ENCODE measurements at regions not wholly inside any gene's neighbourhood (a gene's known extent, or its start where the extent isn't known, plus 50 kb on each side); places are given as distances from the start of the nearest gene placed in this dataset.
"Not testable (repeated sequence)": the region's sequence is repeated elsewhere in the genome, so short reads cannot be mapped to it uniquely, and the experiment has no call there.

GRCh38 chr18:35857581-35857980 is 114.9 kb upstream of the RMP24 start:
- not testable (repeated sequence) for DNase-seq (ENCODE audit: extremely low read depth in 1 of 11, low read depth in 9 of 11, low spot score in 4 of 11)

- no peak for DNase-seq (ENCODE audit: extremely low read depth in 1 of 11, low read depth in 9 of 11, low spot score in 4 of 11)
Measured at GRCh38 chr18:35861367-35862118, 110.9 kb upstream of the RMP24 start.

- DNase-seq (ENCODE audit: extremely low read depth in 1 of 11, low read depth in 9 of 11, low spot score in 4 of 11) = no peak
Measured at GRCh38 chr18:35862119-35862640, 110.3 kb upstream of the RMP24 start.

- DNase-seq (ENCODE audit: extremely low read depth in 1 of 11, low read depth in 9 of 11, low spot score in 4 of 11) = no peak
Measured at GRCh38 chr18:35864916-35865315, 107.6 kb upstream of the RMP24 start.

GRCh38 chr18:35868915-35869314 is 103.6 kb upstream of the RMP24 start:
- DNase-seq (ENCODE audit: extremely low read depth in 1 of 11, low read depth in 9 of 11, low spot score in 4 of 11) = no peak

GRCh38 chr18:35871337-35871736 is 101.1 kb upstream of the RMP24 start:
- DNase-seq (ENCODE audit: extremely low read depth in 1 of 11, low read depth in 9 of 11, low spot score in 4 of 11) = no peak

GRCh38 chr18:35875566-35875965 is 96.9 kb upstream of the RMP24 start:
- no peak for DNase-seq (ENCODE audit: extremely low read depth in 1 of 11, low read depth in 9 of 11, low spot score in 4 of 11)

- no peak for DNase-seq (ENCODE audit: extremely low read depth in 1 of 11, low read depth in 9 of 11, low spot score in 4 of 11)
Measured at GRCh38 chr18:35876243-35876642, 96.2 kb upstream of the RMP24 start.

- DNase-seq (ENCODE audit: extremely low read depth in 1 of 11, low read depth in 9 of 11, low spot score in 4 of 11) = no peak
Measured at GRCh38 chr18:35880788-35881455, 91.6 kb upstream of the RMP24 start.

- no peak for DNase-seq (ENCODE audit: extremely low read depth in 1 of 11, low read depth in 9 of 11, low spot score in 4 of 11)
Measured at GRCh38 chr18:35888329-35888728, 84.2 kb upstream of the RMP24 start.

GRCh38 chr18:35889677-35890076 is 82.8 kb upstream of the RMP24 start:
- no peak for DNase-seq (ENCODE audit: extremely low read depth in 1 of 11, low read depth in 9 of 11, low spot score in 4 of 11)

- DNase-seq (ENCODE audit: extremely low read depth in 1 of 11, low read depth in 9 of 11, low spot score in 4 of 11) = no peak
Measured at GRCh38 chr18:35890323-35890722, 82.2 kb upstream of the RMP24 start.

- no peak for DNase-seq (ENCODE audit: extremely low read depth in 1 of 11, low read depth in 9 of 11, low spot score in 4 of 11)
Measured at GRCh38 chr18:35892118-35892517, 80.4 kb upstream of the RMP24 start.

GRCh38 chr18:35897481-35897880 is 75.0 kb upstream of the RMP24 start:
- DNase-seq (ENCODE audit: extremely low read depth in 1 of 11, low read depth in 9 of 11, low spot score in 4 of 11) = not testable (repeated sequence)

- DNase-seq (ENCODE audit: extremely low read depth in 1 of 11, low read depth in 9 of 11, low spot score in 4 of 11) = no peak
Measured at GRCh38 chr18:35904389-35905037, 68.0 kb upstream of the RMP24 start.

GRCh38 chr18:35905436-35905835 is 67.0 kb upstream of the RMP24 start:
- DNase-seq (ENCODE audit: extremely low read depth in 1 of 11, low read depth in 9 of 11, low spot score in 4 of 11) = no peak

GRCh38 chr18:35906291-35906690 is 66.2 kb upstream of the RMP24 start:
- not testable (repeated sequence) for DNase-seq (ENCODE audit: extremely low read depth in 1 of 11, low read depth in 9 of 11, low spot score in 4 of 11)

GRCh38 chr18:35910327-35910726 is 62.2 kb upstream of the RMP24 start:
- no peak for DNase-seq (ENCODE audit: extremely low read depth in 1 of 11, low read depth in 9 of 11, low spot score in 4 of 11)

GRCh38 chr18:35912332-35912731 is 60.1 kb upstream of the RMP24 start:
- no peak for DNase-seq (ENCODE audit: extremely low read depth in 1 of 11, low read depth in 9 of 11, low spot score in 4 of 11)

- DNase-seq (ENCODE audit: extremely low read depth in 1 of 11, low read depth in 9 of 11, low spot score in 4 of 11) = no peak
Measured at GRCh38 chr18:35915056-35915455, 57.4 kb upstream of the RMP24 start.

Data from renal cortex interstitium (tissue), 11 donors.